Activated T-cell treated with anti-CD3 and anti-CD28 coated beads for 48 hours (primary cell): ENCODE measurements at regions not wholly inside any gene's neighbourhood (a gene's known extent, or its start where the extent isn't known, plus 50 kb on each side); places are given as distances from the start of the nearest gene placed in this dataset.
A peak's percentile ranks its signal among the peaks of the same experiment; 100 is the strongest.
"Not testable (repeated sequence)": the region's sequence is repeated elsewhere in the genome, so short reads cannot be mapped to it uniquely, and the experiment has no call there.

Experiments
- DNase-seq: peaks from one replicate; pipeline ENCODE4 v3.0.0-alpha.2; 2020; ENCODE audit warnings: low read depth

- DNase-seq = no peak
Observed at GRCh38 chr10:2920637-2921036, 146.7 kb upstream of the PFKP start.

DNA sequence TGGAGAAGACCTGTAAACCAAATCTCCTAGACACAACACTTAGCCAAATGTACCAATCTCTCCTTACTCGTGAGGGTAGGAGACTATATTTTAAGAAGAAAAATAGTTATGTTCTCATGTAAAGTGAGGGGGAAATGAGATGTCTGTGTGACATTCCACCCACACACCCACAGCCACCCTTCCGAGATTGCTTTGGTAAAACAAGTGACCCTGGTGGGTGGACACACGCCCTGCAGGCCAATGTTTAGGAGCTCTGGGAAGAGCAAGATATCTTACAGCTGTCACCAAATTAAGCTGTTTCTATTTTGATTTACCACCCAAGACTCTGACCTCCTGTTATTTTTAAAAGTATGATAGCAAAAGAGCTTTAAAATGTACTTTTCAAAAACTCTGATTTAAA lies 147.2 kb upstream of the PFKP start:
- DNase-seq = no peak

DNA sequence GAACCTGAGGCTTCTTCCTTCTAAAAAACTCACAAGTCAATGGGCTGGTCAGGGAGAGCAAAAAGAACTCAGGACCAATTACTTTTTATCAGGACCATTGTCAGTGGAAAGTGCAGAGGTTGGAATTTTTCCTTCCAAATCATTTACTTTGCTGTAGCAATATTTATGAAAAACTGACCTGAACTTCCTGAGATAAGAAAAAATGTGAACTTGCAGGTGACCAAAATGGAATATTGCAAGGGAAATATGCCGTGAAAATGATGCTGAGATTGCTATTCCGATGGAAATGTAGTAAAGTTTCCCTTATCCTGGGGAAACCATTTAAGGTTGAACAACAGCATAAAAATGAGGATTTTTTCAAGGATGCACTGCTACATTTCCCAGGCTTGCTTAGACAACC lies 148.3 kb upstream of the PFKP start:
- DNase-seq = no peak

GRCh38 chr10:2918489-2918888 lies 148.9 kb upstream of the PFKP start:
- no peak for DNase-seq

DNA sequence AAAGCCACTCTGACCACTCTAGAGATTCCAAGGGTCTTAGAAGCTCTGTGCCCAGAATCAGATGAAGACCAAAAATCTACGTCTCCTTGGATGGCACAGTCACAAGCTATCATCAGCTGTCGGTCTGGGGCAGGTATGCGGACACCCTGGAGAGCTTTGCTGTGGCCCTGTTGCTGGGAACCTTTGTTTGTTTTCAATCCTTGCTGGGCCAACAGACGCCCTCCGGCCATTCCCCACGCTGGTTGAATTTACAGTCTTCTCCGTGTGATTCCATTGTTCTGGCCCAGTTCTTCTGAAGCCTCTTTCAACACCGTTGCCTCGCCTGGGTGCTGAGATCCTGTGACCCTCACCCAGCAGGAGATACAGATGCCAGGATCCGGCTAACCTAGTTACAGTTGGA lies 149.4 kb upstream of the PFKP start:
- DNase-seq = no peak

DNA sequence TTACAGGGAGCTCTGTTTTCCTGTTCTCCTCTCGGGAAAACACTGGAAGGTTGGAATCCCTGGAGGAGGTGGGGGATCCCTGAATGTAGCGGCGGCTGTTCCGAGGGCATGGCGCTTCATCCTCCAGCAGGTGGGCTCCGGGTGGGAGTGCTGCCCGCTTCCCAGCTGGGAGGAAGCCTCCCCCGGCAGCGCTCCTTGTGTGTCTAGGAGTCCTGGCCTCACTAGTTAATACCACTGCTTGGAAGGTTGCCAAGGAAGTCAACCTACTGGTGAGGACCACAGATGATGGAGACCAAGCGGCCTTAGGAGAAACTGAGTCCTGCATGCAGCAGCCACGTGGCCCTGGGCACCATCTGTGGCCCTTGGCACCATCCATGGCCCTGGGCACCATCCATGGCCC lies 151.9 kb upstream of the PFKP start:
- no peak for DNase-seq

DNA sequence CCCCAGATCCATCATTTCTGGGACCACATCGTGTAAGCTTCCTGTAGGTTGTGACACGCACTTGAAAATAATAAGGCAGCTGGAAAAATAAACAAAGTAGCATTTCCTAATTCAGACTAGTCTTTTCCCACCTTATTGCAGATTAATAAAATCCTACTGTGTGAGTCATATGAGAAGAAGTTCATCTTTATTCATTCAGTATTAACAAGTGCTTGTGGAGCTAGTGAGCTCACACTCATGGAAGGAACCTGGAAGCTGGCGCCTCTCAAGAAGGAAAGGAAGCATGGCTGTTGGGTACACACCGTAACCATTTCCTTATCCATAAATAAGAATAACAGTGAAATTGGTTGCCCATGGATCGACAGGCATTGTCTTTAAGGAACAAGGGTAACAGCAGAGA lies 152.6 kb upstream of the PFKP start:
- DNase-seq = no peak

DNA sequence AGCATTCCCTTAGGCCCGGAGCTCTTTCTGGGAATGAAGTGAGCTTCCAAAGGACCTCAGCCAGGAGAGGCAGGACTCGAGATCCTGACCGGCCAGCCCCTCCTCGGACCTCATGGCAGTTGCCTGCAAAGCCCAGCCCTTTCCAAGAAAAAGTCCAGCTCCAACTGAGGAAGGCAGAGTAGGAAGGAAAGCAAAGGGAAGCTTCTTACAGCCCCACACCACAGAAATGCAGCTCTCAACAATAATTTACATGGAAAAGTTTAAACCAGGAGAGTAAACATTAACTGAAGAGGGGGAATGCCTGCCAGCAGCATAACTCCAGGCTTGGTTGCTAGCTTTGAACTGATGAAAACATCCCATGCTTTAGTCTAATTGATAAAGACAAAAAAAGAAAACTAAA lies 153.9 kb upstream of the PFKP start:
- no peak for DNase-seq

- no peak for DNase-seq
Observed at GRCh38 chr10:2910656-2911055, 156.7 kb upstream of the PFKP start.

DNA sequence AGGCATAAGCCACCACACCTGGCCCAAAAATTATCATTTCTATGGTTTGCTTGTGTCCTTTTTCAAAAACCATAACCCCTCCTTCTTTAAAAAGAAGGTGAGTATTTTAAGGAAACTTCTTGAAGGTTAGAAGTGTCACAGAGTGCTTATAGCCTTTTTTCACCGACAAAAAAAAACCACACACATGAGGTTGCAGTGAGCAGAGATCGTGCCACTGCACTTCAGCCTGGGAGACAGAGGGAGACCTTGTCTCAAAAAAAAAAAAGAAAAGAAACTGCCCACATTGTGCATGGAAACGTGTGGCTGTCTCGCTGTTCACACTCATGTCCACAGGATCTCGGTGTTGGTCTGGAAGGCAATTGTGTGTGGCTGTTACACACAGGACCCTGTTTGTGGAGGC lies 157.4 kb upstream of the PFKP start:
- no peak for DNase-seq

DNA sequence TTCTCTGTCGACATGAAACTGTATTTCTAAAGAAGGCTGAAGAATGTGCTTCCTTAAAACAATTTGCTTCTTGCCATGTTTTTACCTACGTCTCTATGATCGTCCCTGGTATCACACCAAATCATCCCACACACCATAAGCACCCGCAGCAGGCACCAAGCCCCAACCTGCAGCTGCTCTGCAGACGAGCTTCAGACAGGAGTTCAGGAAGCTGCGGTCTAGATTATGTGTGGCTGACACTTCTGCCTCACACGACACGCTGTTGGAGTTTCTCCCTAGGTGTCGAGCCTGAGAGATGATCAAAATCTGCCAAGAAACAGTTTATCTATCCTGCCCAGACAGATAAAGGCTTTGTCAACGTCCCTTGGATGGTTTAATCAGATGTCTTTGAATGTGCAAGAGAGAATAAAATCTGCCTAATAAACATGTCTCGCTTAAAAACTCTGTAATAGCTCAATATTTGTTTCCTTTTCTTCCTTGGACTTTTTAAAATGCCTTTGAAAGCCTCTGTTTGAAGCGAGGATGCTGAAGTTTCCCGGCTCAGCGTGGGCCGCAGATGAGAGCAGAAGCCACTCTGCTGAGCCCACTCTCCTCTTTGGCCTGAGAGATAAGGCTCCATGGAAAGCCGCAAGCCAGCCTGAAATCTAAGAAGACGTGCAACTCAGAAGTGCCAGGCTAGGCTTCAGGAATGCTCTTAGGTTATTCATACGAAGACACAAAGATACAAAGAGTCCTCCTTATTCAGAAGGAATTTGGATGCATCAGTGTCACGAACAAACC lies 158.3 kb upstream of the PFKP start:
- no peak for DNase-seq

DNA sequence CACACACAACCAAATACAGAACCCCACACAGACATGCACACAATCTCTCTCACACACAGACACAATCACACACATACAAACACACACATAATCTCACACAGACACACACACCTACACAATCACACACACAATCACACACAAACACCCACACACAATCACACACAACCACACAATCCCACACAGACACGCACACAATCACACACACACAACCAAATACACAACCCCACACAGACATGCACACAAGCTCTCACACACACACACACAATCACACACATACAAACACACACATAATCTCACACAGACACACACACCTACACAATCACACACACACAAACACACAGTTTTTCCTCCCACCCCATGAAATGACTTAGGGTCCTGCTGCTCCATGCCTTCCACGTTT lies 160.4 kb upstream of the PFKP start:
- DNase-seq = no peak

- DNase-seq = no peak
Observed at GRCh38 chr10:2905851-2906250, 161.5 kb upstream of the PFKP start.

- DNase-seq = no peak
Observed at GRCh38 chr10:2900530-2900929, 166.8 kb upstream of the PFKP start.

GRCh38 chr10:2899246-2899951 lies 167.9 kb upstream of the PFKP start:
- no peak for DNase-seq

- no peak for DNase-seq
Observed at GRCh38 chr10:2898509-2898860, 168.9 kb upstream of the PFKP start.

- peak; percentile 19 for DNase-seq
Observed at GRCh38 chr10:2897619-2898508, 169.5 kb upstream of the PFKP start.

- not testable (repeated sequence) for DNase-seq
Observed at GRCh38 chr10:2896334-2896733, 171.0 kb upstream of the PFKP start.

DNA sequence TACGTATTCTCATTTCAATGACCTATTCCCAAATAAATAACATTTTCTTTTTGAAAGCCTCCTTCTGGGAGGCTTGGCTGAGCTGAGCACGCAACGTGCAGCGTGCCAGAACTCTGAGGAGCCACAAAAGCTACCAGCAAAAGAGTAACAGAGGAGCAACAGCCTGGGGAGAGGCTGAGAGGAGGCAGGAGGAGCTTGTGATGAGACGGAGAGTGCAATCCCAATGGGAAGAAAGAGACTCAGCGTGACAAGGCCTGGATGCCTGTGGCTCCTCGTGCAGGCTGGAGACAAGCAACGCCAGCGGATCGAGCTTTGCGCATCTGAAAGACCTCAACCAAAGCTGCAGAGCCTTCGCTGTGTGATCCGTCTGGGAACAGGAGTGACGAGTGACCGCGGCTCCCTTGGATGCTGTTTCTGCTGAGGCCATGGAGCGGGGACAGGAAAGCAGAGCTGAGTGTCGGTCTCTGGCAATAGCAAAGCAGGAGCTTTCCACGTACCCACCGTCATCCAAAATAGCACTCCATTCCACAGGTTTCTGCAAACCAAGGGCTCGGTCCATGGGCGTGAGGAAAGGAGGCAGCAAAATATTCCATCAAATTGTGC lies 171.7 kb upstream of the PFKP start:
- DNase-seq = no peak

DNA sequence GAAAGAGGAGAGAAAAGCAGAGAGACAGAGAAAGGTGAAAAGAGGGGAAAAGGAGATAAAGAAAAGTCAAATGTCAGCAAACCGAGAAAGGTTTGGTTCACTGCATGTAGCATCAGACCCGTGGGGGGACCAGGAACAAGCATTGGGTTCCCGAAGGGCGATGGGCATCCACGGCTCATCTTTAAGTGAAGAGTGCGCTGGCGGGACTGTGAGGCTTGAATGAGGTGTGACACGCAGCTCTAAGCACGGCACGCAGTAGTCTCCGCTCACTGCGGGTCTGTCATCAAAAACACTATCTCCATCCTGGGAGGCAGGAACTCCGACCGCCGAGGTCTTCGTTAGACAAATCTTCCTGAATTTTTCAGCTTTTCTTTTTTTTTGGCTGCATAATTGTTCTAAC lies 173.4 kb upstream of the PFKP start:
- DNase-seq = no peak

- DNase-seq = no peak
Observed at GRCh38 chr10:2893158-2893845, 174.0 kb upstream of the PFKP start.

- DNase-seq = no peak
Observed at GRCh38 chr10:2891770-2892124, 175.6 kb upstream of the PFKP start.
